Cardiac fibroblast (primary cell): ENCODE measurements at regions not wholly inside any gene's neighbourhood (a gene's known extent, or its start where the extent isn't known, plus 50 kb on each side); places are given as distances from the start of the nearest gene placed in this dataset.
"Not testable (repeated sequence)": the region's sequence is repeated elsewhere in the genome, so short reads cannot be mapped to it uniquely, and the experiment has no call there.

ENCODE experiments used
- DNase-seq, 2 donors: peaks; one replicate each; pipeline versions ENCODE4 v3.0.0 to v3.0.0-alpha.2; 2010; ENCODE audit warnings: low read depth in 2 of 2
- H3K4me3 ChIP-seq, 2 donors: replicated peaks in 1 of 2; 1 replicate in 1 of 2; 2 replicates in 1 of 2; pipeline ENCODE4 v1.5.1; 2011; ENCODE audit warnings: low read depth in 2 of 2, low read length in 2 of 2, mild to moderate bottlenecking in 2 of 2, moderate library complexity in 1 of 2
- TF ChIP-seq, protein P1 (sequence below): IDR thresholded peaks from one replicate; pipeline ENCODE4 v1.5.1; 2011; ENCODE audit warnings: low read depth, mild to moderate bottlenecking, low read length, inconsistent platforms

DNA sequence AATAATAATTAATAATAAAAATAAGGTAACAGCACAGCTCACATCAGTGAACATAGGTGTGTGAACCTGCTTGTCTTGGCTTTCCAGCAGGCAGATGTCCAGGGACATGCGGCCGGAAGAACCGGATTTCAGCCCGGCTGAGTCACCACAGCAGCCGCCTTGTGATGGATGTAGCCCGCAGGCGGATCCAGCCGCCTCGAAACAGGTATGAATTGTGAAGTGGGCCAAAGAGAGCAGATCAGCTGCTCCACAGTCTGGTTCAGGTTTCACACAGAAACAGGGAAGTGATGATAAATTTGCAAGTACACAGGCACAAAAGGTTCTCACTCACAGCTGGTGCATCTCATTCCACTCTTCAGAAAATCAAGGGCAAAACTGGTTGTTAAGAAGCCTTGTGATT lies 55.1 kb downstream of the ID4 start:
- no peak for DNase-seq
- no peak overlapping the region for H3K4me3 ChIP-seq
- TF ChIP-seq, protein P1, sequence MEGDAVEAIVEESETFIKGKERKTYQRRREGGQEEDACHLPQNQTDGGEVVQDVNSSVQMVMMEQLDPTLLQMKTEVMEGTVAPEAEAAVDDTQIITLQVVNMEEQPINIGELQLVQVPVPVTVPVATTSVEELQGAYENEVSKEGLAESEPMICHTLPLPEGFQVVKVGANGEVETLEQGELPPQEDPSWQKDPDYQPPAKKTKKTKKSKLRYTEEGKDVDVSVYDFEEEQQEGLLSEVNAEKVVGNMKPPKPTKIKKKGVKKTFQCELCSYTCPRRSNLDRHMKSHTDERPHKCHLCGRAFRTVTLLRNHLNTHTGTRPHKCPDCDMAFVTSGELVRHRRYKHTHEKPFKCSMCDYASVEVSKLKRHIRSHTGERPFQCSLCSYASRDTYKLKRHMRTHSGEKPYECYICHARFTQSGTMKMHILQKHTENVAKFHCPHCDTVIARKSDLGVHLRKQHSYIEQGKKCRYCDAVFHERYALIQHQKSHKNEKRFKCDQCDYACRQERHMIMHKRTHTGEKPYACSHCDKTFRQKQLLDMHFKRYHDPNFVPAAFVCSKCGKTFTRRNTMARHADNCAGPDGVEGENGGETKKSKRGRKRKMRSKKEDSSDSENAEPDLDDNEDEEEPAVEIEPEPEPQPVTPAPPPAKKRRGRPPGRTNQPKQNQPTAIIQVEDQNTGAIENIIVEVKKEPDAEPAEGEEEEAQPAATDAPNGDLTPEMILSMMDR: no peak

DNA sequence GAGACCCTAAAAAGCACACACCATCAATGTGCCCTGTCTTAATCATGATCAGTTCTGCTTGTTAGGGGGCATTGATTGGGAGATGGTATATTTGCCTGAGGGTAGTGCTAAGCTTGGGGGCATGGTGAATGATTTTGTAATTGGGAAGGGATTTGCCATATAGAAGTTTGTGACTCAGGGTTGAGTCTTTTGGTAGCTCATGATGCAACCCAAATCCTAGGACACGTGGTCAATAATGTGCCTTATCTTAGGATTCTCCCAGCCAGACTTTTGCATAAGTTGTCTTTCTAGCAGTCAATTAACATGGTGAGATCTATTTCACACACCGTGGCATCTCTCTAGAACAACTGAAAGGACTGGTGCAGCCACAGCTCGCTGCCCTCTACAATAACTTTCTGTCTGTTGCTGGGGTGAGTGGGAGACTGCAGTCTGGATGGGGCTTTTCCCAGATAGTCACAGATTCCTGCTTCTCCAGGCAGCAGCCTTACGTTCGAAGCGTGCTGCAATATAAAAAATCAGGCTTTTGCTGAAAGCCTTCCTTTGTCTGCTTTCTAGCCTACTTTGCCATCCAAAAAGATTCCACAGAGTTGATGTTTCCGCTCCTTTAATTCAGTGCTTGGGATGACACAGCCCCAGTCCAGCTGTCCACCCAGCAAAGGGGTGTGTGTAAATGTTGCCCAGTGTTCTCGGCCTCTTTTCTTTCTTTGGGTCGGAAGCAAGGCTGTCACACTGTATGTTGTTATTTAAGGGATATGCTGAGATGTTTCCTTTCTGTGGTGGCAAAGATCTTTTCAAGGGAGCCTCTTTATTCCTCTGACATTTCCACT lies 58.9 kb downstream of the ID4 start:
- H3K4me3 ChIP-seq: no peak overlapping the region
- TF ChIP-seq, protein P1: no peak
- no peak for DNase-seq

DNA sequence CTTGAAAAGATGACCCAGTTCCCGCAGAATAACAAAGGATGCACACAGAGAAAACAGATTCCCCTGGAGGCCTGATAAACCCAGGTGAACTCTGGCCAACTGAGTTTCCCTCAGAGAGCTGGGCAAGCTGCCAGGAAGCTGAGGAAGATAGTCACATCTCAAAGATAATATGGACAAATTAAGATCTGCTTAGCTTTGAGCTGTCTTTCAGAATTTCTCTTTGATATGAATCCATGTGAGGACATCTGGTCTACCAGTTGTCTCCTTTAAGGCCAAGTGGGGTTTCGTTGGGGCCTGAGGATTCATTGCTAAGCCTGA lies 59.5 kb downstream of the ID4 start:
- no peak overlapping the region for H3K4me3 ChIP-seq
- no peak for DNase-seq
- TF ChIP-seq, protein P1: no peak

DNA sequence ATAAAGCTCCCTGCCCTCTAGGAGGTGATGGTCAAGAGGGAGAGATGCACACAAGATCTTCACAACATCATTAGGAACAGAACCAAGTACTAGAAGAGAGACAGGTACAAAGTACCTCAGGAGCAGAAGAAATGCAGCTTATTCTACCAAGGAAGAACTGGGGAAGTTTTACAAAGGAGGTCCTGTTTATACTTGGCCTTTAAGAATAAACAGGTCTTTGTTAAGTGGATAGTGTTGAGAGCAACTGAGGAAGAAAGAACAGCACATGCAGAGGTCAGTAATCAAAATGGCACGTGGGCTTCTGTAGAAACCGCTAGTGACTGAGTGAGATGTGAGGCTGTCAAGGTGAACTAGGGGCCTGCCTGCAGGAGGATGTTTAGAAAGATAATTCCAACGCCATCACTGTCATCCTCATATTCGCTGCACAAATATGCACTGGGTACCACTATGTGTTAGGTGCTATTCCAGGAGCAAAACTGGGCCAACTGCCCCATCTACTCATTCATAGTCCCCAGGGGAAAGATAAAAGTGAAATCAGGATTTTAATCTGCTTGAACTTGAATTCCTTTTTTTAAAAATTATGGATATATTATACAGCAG lies 61.1 kb downstream of the ID4 start:
- DNase-seq: no peak
- TF ChIP-seq, protein P1: no peak

DNA sequence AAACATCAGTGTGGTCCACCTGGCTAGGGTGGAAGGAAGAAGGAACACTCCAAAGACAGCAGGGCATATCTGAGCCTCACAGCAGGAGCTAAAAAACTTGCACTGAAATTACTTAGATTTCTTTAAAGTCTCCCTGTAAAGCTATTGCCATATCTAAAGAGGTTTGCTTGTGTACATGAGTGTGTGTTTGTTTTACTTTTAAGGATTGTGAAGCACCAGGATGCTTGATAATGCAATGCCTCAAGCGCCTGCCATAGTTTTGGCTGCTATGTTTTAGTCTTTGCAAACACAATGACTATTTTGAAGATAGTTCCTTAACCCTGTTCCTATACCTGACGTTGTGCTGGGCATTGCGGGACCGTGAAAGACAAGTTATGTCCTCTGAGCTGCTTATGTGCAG lies 65.0 kb downstream of the ID4 start:
- no peak for DNase-seq
- TF ChIP-seq, protein P1: no peak
- no peak overlapping the region for H3K4me3 ChIP-seq

More for the DNA sequence above, 61.1 kb downstream of the ID4 start:
- H3K4me3 ChIP-seq: no peak overlapping the region

DNA sequence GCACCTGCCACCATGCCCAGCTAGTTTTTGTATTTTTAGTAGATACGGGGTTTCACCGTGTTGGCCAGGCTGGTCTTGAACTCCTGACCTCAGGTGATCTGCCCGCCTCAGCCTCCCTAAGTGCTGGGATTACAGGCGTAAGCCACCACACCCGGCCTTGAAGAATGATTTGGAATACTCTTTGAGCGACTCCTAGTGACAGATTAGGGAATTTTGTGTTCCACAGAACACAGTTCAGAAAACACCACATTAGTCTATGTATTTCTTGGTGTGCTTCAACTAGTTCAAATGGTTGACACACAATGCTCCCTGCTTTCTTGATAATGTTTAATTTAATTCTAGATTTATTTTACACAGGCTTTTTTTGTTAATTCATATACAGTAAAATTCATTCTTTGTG lies 67.2 kb downstream of the ID4 start:
- not testable (repeated sequence) for H3K4me3 ChIP-seq, DNase-seq

DNA sequence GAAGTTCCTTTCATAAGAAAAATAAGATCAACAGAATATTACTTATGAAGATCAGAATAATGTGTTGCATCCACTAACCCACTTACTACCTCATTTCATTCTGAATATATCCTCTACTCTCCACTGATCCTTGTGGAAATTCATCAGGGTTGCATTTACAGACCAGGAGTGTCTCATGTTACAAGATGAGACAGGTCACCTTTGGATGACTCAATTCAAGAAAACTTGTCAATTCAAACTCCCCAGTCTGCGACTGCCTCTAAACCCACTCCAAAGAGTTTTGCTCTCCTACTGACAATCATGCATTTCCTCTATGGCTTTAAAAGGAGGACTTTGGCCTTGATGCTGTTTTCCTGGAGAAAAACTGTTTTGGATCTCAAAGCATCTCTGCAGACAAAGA lies 68.4 kb downstream of the ID4 start:
- DNase-seq: no peak
- TF ChIP-seq, protein P1: no peak
- H3K4me3 ChIP-seq: no peak overlapping the region
